PC-3 (cell line): ENCODE measurements at regions not wholly inside any gene's neighbourhood (a gene's known extent, or its start where the extent isn't known, plus 50 kb on each side); places are given as distances from the start of the nearest gene placed in this dataset.

ENCODE experiments used
- ATAC-seq: fragments of 200-7000 bp; cut with Tn5 transposase; 2 replicates; pipeline ENCODE4 v1.9.1; 2020; ENCODE audit warnings: mild to moderate bottlenecking, moderate library complexity
- BruUV-seq: library from RNA; stranded (reverse); fragments of 400-500 nt; replicated peaks from 2 replicates; lab custom pipeline; 2021; lab: Mats Ljungman, UMichigan
- CTCF ChIA-PET: fragments of 300-600 bp; sonication (Branson Sonifier 250); formaldehyde crosslinking; loops from one replicate; lab custom pipeline; 2022; ENCODE audit warnings: antibody characterized with exemption; lab: Charles Lee
- POLR2A ChIA-PET: fragments of 300-600 bp; sonication (Branson Sonifier 250); formaldehyde crosslinking; loops from one replicate; lab custom pipeline; 2022; ENCODE audit warnings: antibody characterized with exemption; ENCODE audit not compliant: unreplicated experiment; lab: Charles Lee
- DNase-seq: peaks from one replicate; pipeline ENCODE4 v3.0.0-alpha.2; 2015
- H2AFZ ChIP-seq: fragments of 300-600 bp; sonication (generic); 2 replicates; pipeline ENCODE4 v1.6.0; 2016; ENCODE audit warnings: antibody characterized with exemption, low read length
- H3F3A ChIP-seq: fragments of 300-600 bp; sonication (generic); one replicate; pipeline ENCODE4 v1.6.0; 2017; ENCODE audit warnings: antibody characterized with exemption, low read length, control low read depth, mild to moderate bottlenecking; ENCODE audit not compliant: unreplicated experiment
- H3K27ac ChIP-seq: fragments of 300-600 bp; sonication (generic); 2 replicates; pipeline ENCODE4 v1.5.1; 2016; ENCODE audit warnings: mild to moderate bottlenecking, low read length
- H3K27me3 ChIP-seq: fragments of 300-600 bp; sonication (generic); 2 replicates; pipeline ENCODE4 v1.6.1; 2016; ENCODE audit warnings: low read length, mixed read lengths
- H3K36me3 ChIP-seq: fragments of 300-600 bp; sonication (generic); 2 replicates; pipeline ENCODE4 v1.6.1; 2016; ENCODE audit warnings: low read depth, mixed run types, low read length, mixed read lengths
- H3K4me1 ChIP-seq: fragments of 300-600 bp; sonication (generic); 2 replicates; pipeline ENCODE4 v1.5.1; 2016; ENCODE audit warnings: low read length; ENCODE audit not compliant: insufficient read depth
- H3K4me2 ChIP-seq: fragments of 300-600 bp; sonication (generic); 2 replicates; pipeline ENCODE4 v1.6.0; 2016; ENCODE audit warnings: low read length
- H3K4me3 ChIP-seq: fragments of 300-600 bp; sonication (generic); 2 replicates; pipeline ENCODE4 v1.5.1; 2016; ENCODE audit warnings: mild to moderate bottlenecking, low read length, mixed read lengths
- H3K79me2 ChIP-seq: fragments of 300-600 bp; sonication (generic); 2 replicates; pipeline ENCODE4 v1.6.1; 2017; ENCODE audit warnings: low read length, mixed read lengths
- H3K9ac ChIP-seq: fragments of 300-600 bp; sonication (generic); 2 replicates; pipeline ENCODE4 v1.6.0; 2016; ENCODE audit warnings: mild to moderate bottlenecking, low read length
- H3K9me2 ChIP-seq: fragments of 300-600 bp; sonication (generic); replicated peaks from 2 replicates; pipeline ENCODE4 v1.6.1; 2016; ENCODE audit warnings: mixed run types, low read length, mixed read lengths
- H3K9me3 ChIP-seq: fragments of 300-600 bp; sonication (generic); 2 replicates; pipeline ENCODE4 v1.6.1; 2016; ENCODE audit warnings: low read length, mixed read lengths
- H4K20me1 ChIP-seq: fragments of 300-600 bp; sonication (generic); 2 replicates; pipeline ENCODE4 v1.6.1; 2016; ENCODE audit warnings: low read length, mixed read lengths
- EZH2 ChIP-seq: fragments of 300-600 bp; sonication (generic); IDR thresholded peaks from one replicate; pipeline ENCODE4 v1.6.1; 2017; ENCODE audit warnings: antibody characterized with exemption, mild to moderate bottlenecking, low read length; ENCODE audit not compliant: unreplicated experiment
- EZH2phosphoT487 ChIP-seq: fragments of 300-600 bp; sonication (generic); IDR thresholded peaks from 2 replicates; pipeline ENCODE4 v1.6.1; 2018; ENCODE audit warnings: mild to moderate bottlenecking, antibody characterized with exemption, low read length, borderline replicate concordance
- intact Hi-C: fragments of 100-400 bp; cut with micrococcal nuclease; formaldehyde crosslinking; loops from 2 replicates; pipeline ENCODE4 v1.9.0; 2023
- TF ChIP-seq, protein P1 (sequence below): fragments of 300-600 bp; sonication (generic); conservative IDR thresholded peaks from 2 replicates; pipeline ENCODE4 v1.5.1; 2017; ENCODE audit warnings: antibody characterized with exemption, low read depth, mild to moderate bottlenecking, low read length

DNA sequence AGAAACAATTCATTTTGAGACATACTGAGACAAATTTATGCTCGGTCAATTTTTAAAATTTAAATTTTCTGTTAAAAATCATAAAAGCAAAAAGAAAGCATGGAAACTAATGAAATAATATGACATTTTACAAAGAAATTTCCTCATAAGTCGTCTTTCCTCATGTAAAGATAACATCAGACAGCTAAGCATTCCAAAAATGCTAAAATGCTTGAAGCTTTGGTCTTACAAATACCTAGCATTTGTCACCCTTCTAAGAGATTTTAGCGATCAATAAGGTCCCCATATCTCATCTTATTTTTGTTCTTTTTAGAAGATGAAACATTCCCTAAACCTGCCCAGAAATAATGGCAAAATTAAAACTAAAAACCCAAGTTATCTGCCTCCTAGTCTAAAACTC is 68.5 kb upstream of the FREM2 start:
- BruUV-seq: no TSS peak
- POLR2A ChIA-PET: no interaction called here

DNA sequence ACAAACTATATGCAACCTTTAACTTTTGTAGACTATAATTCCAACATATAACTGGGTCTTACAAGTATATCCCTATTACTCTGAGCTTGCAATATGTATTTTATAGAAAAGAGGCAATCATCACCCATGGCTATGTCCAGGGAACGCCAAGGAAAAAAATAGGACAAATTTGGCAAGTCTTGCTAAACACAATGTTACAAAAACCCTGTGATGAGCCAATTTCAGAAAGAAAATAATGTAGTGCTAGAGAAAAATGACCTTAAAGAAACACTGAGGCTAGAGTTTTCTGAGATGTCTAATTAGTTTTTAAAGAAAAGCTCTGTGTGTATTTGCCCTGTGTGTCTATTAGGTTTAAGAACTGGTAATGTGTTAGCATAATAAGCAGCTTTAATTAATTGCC is 68.0 kb upstream of the FREM2 start:
- no peaks in the 10 kb centered on the region for H3K36me3 ChIP-seq
- ATAC-seq (no peak), DNase-seq (no peak)
- no peak overlapping the region for H3K4me3 ChIP-seq
- H3K9ac ChIP-seq: no peak overlapping the region
- H3K27ac ChIP-seq: no peak overlapping the region
- TF ChIP-seq EZH2phosphoT487 (no peak), EZH2 (no peak)
- TF ChIP-seq, protein P1, sequence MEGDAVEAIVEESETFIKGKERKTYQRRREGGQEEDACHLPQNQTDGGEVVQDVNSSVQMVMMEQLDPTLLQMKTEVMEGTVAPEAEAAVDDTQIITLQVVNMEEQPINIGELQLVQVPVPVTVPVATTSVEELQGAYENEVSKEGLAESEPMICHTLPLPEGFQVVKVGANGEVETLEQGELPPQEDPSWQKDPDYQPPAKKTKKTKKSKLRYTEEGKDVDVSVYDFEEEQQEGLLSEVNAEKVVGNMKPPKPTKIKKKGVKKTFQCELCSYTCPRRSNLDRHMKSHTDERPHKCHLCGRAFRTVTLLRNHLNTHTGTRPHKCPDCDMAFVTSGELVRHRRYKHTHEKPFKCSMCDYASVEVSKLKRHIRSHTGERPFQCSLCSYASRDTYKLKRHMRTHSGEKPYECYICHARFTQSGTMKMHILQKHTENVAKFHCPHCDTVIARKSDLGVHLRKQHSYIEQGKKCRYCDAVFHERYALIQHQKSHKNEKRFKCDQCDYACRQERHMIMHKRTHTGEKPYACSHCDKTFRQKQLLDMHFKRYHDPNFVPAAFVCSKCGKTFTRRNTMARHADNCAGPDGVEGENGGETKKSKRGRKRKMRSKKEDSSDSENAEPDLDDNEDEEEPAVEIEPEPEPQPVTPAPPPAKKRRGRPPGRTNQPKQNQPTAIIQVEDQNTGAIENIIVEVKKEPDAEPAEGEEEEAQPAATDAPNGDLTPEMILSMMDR: no peak
- BruUV-seq: no TSS peak
- ChIA-PET CTCF (no interaction called here), POLR2A (no interaction called here)
- H3K9me2 ChIP-seq: no peaks in the 10 kb centered on the region
- intact Hi-C loops: no loop called here
- H3K27me3 ChIP-seq: peaks cover 44% of the 10 kb centered on the region
- no peak overlapping the region for H3K4me2 ChIP-seq
- no peak overlapping the region for H2AFZ ChIP-seq
- no peaks in the 10 kb centered on the region for H4K20me1 ChIP-seq
- no peaks in the 10 kb centered on the region for H3K9me3 ChIP-seq
- no peaks in the 10 kb centered on the region for H3K79me2 ChIP-seq
- no peaks in the 10 kb centered on the region for H3F3A ChIP-seq
- H3K4me1 ChIP-seq: no peaks in the 10 kb centered on the region

More for the DNA sequence above, 68.5 kb upstream of the FREM2 start:
- no peaks in the 10 kb centered on the region for H3F3A ChIP-seq
- H2AFZ ChIP-seq: no peak overlapping the region
- no peak overlapping the region for H3K27ac ChIP-seq
- H3K9me2 ChIP-seq: no peaks in the 10 kb centered on the region
- H3K9ac ChIP-seq: no peak overlapping the region
- DNase-seq (no peak), ATAC-seq (no peak)
- no peaks in the 10 kb centered on the region for H3K36me3 ChIP-seq
- H3K27me3 ChIP-seq: peaks cover 46% of the 10 kb centered on the region
- H4K20me1 ChIP-seq: no peaks in the 10 kb centered on the region
- H3K79me2 ChIP-seq: no peaks in the 10 kb centered on the region
- H3K4me2 ChIP-seq: no peak overlapping the region
- H3K4me1 ChIP-seq: no peaks in the 10 kb centered on the region
- no peak for TF ChIP-seq EZH2
- TF ChIP-seq EZH2phosphoT487: no peak
- TF ChIP-seq, protein P1: no peak
- CTCF ChIA-PET: no interaction called here
- intact Hi-C loops: no loop called here
- H3K9me3 ChIP-seq: no peaks in the 10 kb centered on the region
- no peak overlapping the region for H3K4me3 ChIP-seq

DNA sequence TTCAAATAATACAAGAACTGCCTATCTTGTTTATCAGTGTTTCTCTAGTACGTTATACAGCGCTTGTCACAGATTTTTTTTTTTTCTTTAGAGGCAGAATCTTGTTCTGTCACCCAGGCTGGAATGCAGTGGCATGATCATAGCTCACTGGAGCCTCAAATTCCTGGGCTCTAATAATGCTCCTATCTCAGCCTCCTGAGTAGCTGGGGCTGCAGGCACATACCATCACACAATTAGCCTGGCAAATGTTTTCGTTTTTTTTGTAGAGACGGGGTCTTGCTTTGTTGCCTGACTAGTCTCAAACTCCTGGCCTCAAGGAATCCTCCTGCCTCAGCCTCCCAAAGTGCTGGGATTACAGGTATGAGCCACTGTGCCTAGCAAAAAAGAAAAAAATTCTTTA is 66.0 kb upstream of the FREM2 start:
- H3K9me3 ChIP-seq: no peaks in the 10 kb centered on the region
- ATAC-seq (no peak), DNase-seq (no peak)
- POLR2A ChIA-PET: no interaction called here
- BruUV-seq: no TSS peak
- H3K79me2 ChIP-seq: no peaks in the 10 kb centered on the region
- no peak overlapping the region for H3K4me3 ChIP-seq
- H3K27ac ChIP-seq: no peak overlapping the region
- H3K36me3 ChIP-seq: no peaks in the 10 kb centered on the region
- CTCF ChIA-PET: no interaction called here
- H4K20me1 ChIP-seq: no peaks in the 10 kb centered on the region
- peaks cover 34% of the 10 kb centered on the region for H3K27me3 ChIP-seq
- H3F3A ChIP-seq: no peaks in the 10 kb centered on the region
- H3K4me2 ChIP-seq: no peak overlapping the region
- H2AFZ ChIP-seq: no peak overlapping the region
- no peaks in the 10 kb centered on the region for H3K4me1 ChIP-seq
- H3K9me2 ChIP-seq: no peaks in the 10 kb centered on the region
- H3K9ac ChIP-seq: no peak overlapping the region
- intact Hi-C loops: no loop called here
- TF ChIP-seq, protein P1: no peak
- TF ChIP-seq EZH2phosphoT487: no peak
- TF ChIP-seq EZH2: no peak
